Stimulated activated naive CD8-positive, alpha-beta T cell treated with anti-CD3 and anti-CD28 coated beads, Interleukin-15, Interleukin-2, amounts not matched to agents 100 U/mL and 50 U/mL, for 24 hours (primary cell): ENCODE measurements at regions not wholly inside any gene's neighbourhood (a gene's known extent, or its start where the extent isn't known, plus 50 kb on each side); places are given as distances from the start of the nearest gene placed in this dataset.

Experiments used
- ATAC-seq: fragments of 150-1000 bp; cut with Tn5 transposase; one replicate; pipeline ENCODE4 v1.10.0; 2021
- DNase-seq: peaks from one replicate; pipeline ENCODE4 v3.0.0; 2021

GRCh38 chr2:12059616-12060441 is 313.4 kb downstream of the LPIN1 start:
- no peak for DNase-seq
- no peak for ATAC-seq

GRCh38 chr2:12060886-12061285 is 314.5 kb downstream of the LPIN1 start:
- ATAC-seq (no peak), DNase-seq (no peak)

GRCh38 chr2:12061286-12062052 is 315.0 kb downstream of the LPIN1 start:
- DNase-seq (no peak), ATAC-seq (no peak)

- DNase-seq (no peak), ATAC-seq (no peak)
Measured at GRCh38 chr2:12062053-12062395, 315.6 kb downstream of the LPIN1 start.

GRCh38 chr2:12063210-12063609 is 316.8 kb downstream of the LPIN1 start:
- ATAC-seq, result no peak
- no peak for DNase-seq

- ATAC-seq, result no peak
- DNase-seq, result no peak
Measured at GRCh38 chr2:12064153-12064552, 317.7 kb downstream of the LPIN1 start.

GRCh38 chr2:12066116-12066515 is 319.7 kb downstream of the LPIN1 start:
- DNase-seq, result no peak

GRCh38 chr2:12066986-12067385 is 320.6 kb downstream of the LPIN1 start:
- DNase-seq, result no peak
- no peak for ATAC-seq

More at GRCh38 chr2:12066116-12066515, 319.7 kb downstream of the LPIN1 start:
- no peak for ATAC-seq

- ATAC-seq (no peak), DNase-seq (no peak)
Measured at GRCh38 chr2:12068796-12069538, 322.5 kb downstream of the LPIN1 start.

GRCh38 chr2:12070153-12070552 is 323.7 kb downstream of the LPIN1 start:
- no peak for DNase-seq
- no peak for ATAC-seq

- no peak for ATAC-seq
- DNase-seq, result no peak
Measured at GRCh38 chr2:12070581-12070980, 324.1 kb downstream of the LPIN1 start.

- ATAC-seq (no peak), DNase-seq (no peak)
Measured at GRCh38 chr2:12071318-12071717, 324.9 kb downstream of the LPIN1 start.

GRCh38 chr2:12073217-12073852 is 326.9 kb downstream of the LPIN1 start:
- ATAC-seq (no peak), DNase-seq (no peak)

GRCh38 chr2:12074126-12074844 is 327.9 kb downstream of the LPIN1 start:
- DNase-seq (no peak), ATAC-seq (peak; percentile 33)

GRCh38 chr2:12074845-12075217 is 328.4 kb downstream of the LPIN1 start:
- DNase-seq (no peak), ATAC-seq (no peak)

GRCh38 chr2:12075603-12076002 is 329.2 kb downstream of the LPIN1 start:
- no peak for DNase-seq
- no peak for ATAC-seq

- ATAC-seq, result peak; percentile 63
- no peak for DNase-seq
Measured at GRCh38 chr2:12076810-12077209, 330.4 kb downstream of the LPIN1 start.

GRCh38 chr2:12080360-12080759 is 333.9 kb downstream of the LPIN1 start:
- no peak for DNase-seq
- no peak for ATAC-seq

GRCh38 chr2:12081481-12082210 is 335.2 kb downstream of the LPIN1 start:
- ATAC-seq (no peak), DNase-seq (no peak)

- ATAC-seq, result no peak
- DNase-seq, result no peak
Measured at GRCh38 chr2:12083081-12083581, 336.7 kb downstream of the LPIN1 start.
